Chondrocyte (in vitro differentiated cells): ENCODE measurements at regions not wholly inside any gene's neighbourhood (a gene's known extent, or its start where the extent isn't known, plus 50 kb on each side); places are given as distances from the start of the nearest gene placed in this dataset.

Experiments used
- DNase-seq: peaks from one replicate; pipeline ENCODE4 v3.0.0; 2021; ENCODE audit warnings: mixed read lengths, low spot score
- H3K27ac Mint-ChIP-seq: one replicate; pipeline ENCODE4 v1.8.0; 2021; ENCODE audit warnings: mild to moderate bottlenecking, moderate library complexity, mixed read lengths; ENCODE audit not compliant: unreplicated experiment
- H3K27me3 Mint-ChIP-seq: 2 replicates; pipeline ENCODE4 v1.8.0; 2021; ENCODE audit warnings: low read depth, mixed read lengths
- H3K36me3 Mint-ChIP-seq: 2 replicates; pipeline ENCODE4 v1.8.0; 2021; ENCODE audit warnings: low read depth, mixed read lengths
- H3K4me1 Mint-ChIP-seq: 2 replicates; pipeline ENCODE4 v1.8.0; 2021; ENCODE audit warnings: low read depth, mild to moderate bottlenecking, mixed read lengths
- H3K4me3 Mint-ChIP-seq: one replicate; pipeline ENCODE4 v1.8.0; 2021; ENCODE audit warnings: mild to moderate bottlenecking, moderate library complexity, mixed read lengths; ENCODE audit not compliant: unreplicated experiment
- H3K9me3 Mint-ChIP-seq: 2 replicates; pipeline ENCODE4 v1.8.0; 2021; ENCODE audit warnings: low read depth, mixed read lengths
- CTCF ChIP-seq: fragments of 200-600 bp; sonication (generic); IDR thresholded peaks from 2 replicates; pipeline ENCODE4 v1.5.0; 2021; ENCODE audit warnings: antibody characterized with exemption, mild to moderate bottlenecking, moderate library complexity

GRCh38 chr7:156139112-156139511, 326.8 kb upstream of the SHH start:
- H3K9me3 Mint-ChIP-seq = no peaks in the 10 kb centered on the region
- H3K27me3 Mint-ChIP-seq = peaks cover 1% of the 10 kb centered on the region
- H3K4me1 Mint-ChIP-seq = no peaks in the 10 kb centered on the region
- no peaks in the 10 kb centered on the region for H3K36me3 Mint-ChIP-seq
- no peak for DNase-seq
- H3K4me3 Mint-ChIP-seq = no peak overlapping the region
- no peak for TF ChIP-seq CTCF
- no peak overlapping the region for H3K27ac Mint-ChIP-seq

GRCh38 chr7:156131881-156132280, 319.6 kb upstream of the SHH start:
- H3K27ac Mint-ChIP-seq = no peak overlapping the region
- no peak overlapping the region for H3K4me3 Mint-ChIP-seq
- H3K36me3 Mint-ChIP-seq = no peaks in the 10 kb centered on the region
- H3K4me1 Mint-ChIP-seq = no peaks in the 10 kb centered on the region
- peaks cover 9% of the 10 kb centered on the region for H3K9me3 Mint-ChIP-seq
- H3K27me3 Mint-ChIP-seq = no peaks in the 10 kb centered on the region
- TF ChIP-seq CTCF = no peak
- no peak for DNase-seq

- no peak for TF ChIP-seq CTCF
- Mint-ChIP-seq H3K36me3 (no peaks in the 10 kb centered on the region), H3K27me3 (no peaks in the 10 kb centered on the region), H3K9me3 (peaks cover 9% of the 10 kb centered on the region), H3K4me1 (no peaks in the 10 kb centered on the region), H3K27ac (no peak overlapping the region), H3K4me3 (no peak overlapping the region)
- DNase-seq = no peak
Measured at GRCh38 chr7:156129522-156129921, 317.3 kb upstream of the SHH start.

- H3K27me3 Mint-ChIP-seq = no peaks in the 10 kb centered on the region
- H3K36me3 Mint-ChIP-seq = no peaks in the 10 kb centered on the region
- H3K4me3 Mint-ChIP-seq = no peak overlapping the region
- no peak for DNase-seq
- H3K27ac Mint-ChIP-seq = no peak overlapping the region
- no peak for TF ChIP-seq CTCF
- H3K9me3 Mint-ChIP-seq = peaks cover 5% of the 10 kb centered on the region
- no peaks in the 10 kb centered on the region for H3K4me1 Mint-ChIP-seq
Measured at GRCh38 chr7:156128496-156128895, 316.2 kb upstream of the SHH start.

- H3K27me3 Mint-ChIP-seq = no peaks in the 10 kb centered on the region
- H3K9me3 Mint-ChIP-seq = no peaks in the 10 kb centered on the region
- no peaks in the 10 kb centered on the region for H3K4me1 Mint-ChIP-seq
- no peak overlapping the region for H3K27ac Mint-ChIP-seq
- H3K4me3 Mint-ChIP-seq = no peak overlapping the region
- no peak for TF ChIP-seq CTCF
- H3K36me3 Mint-ChIP-seq = no peaks in the 10 kb centered on the region
- no peak for DNase-seq
Measured at GRCh38 chr7:156127166-156128134, 315.2 kb upstream of the SHH start.
